ENCODE measurements at regions not wholly inside any gene's neighbourhood (a gene's known extent, or its start where the extent isn't known, plus 50 kb on each side); places are given as distances from the start of the nearest gene placed in this dataset.

DNA sequence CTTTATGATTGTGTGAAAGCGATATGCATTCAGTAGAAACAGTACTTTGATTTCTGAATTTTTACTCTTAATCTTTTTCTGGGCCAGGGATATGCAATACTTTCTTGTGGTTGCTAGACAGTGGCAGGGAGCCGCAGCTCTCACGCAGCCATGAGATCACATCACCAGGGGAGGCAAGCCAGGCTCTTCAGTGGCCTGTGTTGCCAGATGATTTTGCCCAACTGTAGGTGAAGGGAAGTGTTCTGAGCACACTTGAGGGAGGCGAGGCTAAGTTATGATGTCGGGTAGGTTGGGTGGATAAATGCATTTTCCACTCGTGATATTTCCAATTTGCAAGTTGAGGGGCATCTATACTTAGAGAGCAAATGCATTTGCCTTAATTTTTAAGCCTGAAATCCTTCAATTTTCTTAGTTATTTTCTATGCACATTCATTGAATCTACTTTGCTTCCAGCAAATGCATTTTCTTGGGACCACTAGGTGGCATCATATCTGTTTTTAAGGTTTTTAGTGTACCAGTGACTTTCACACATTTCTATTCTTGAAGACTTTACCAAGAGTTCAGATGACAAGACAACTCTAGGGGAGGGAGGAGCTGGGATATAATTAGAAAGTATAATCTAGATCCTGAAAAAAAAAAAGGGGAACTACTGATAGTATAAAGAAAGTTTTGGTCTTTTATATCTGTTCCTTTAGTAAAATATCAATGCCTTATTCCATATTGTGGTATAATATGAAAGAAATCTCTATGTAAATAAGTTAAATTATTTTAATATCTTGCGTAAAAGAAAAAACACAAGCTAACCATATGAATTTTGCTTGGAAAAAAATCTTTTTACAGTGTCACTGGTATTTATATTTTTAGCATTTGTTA lies 643.3 kb downstream of the SOCS6 start:
- WGBS, result 47% methylated on average over 7 of the region's 7 CpGs
- no peak for TF ChIP-seq POLR2A (IDR thresholded peaks at IDR 0.05)
- TF ChIP-seq, protein P1, sequence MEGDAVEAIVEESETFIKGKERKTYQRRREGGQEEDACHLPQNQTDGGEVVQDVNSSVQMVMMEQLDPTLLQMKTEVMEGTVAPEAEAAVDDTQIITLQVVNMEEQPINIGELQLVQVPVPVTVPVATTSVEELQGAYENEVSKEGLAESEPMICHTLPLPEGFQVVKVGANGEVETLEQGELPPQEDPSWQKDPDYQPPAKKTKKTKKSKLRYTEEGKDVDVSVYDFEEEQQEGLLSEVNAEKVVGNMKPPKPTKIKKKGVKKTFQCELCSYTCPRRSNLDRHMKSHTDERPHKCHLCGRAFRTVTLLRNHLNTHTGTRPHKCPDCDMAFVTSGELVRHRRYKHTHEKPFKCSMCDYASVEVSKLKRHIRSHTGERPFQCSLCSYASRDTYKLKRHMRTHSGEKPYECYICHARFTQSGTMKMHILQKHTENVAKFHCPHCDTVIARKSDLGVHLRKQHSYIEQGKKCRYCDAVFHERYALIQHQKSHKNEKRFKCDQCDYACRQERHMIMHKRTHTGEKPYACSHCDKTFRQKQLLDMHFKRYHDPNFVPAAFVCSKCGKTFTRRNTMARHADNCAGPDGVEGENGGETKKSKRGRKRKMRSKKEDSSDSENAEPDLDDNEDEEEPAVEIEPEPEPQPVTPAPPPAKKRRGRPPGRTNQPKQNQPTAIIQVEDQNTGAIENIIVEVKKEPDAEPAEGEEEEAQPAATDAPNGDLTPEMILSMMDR (IDR thresholded peaks at IDR 0.05), result peak in 1 of 2 donors; percentile 25
- no peaks in the 10 kb centered on the region for H3K4me1 ChIP-seq
- H3K4me3 ChIP-seq, result no peak overlapping the region
- H3K9me3 ChIP-seq, result no peaks in the 10 kb centered on the region
- H3K27ac ChIP-seq, result no peak overlapping the region
- H3K36me3 ChIP-seq, result no peaks in the 10 kb centered on the region
- H3K27me3 ChIP-seq, result no peaks in the 10 kb centered on the region
- no peak for DNase-seq (ENCODE audit: low spot score in 2 of 2)

- Histone ChIP-seq H3K27me3 (no peaks in the 10 kb centered on the region), H3K36me3 (no peaks in the 10 kb centered on the region), H3K4me3 (no peak overlapping the region), H3K27ac (no peak overlapping the region), H3K9me3 (no peaks in the 10 kb centered on the region), H3K4me1 (no peaks in the 10 kb centered on the region)
- no peak for TF ChIP-seq EP300 (IDR thresholded peaks at IDR 0.05)
- TF ChIP-seq POLR2A (IDR thresholded peaks at IDR 0.05), result no peak
- TF ChIP-seq POLR2AphosphoS5 (IDR thresholded peaks at IDR 0.05), result no peak
- TF ChIP-seq, protein P1 (IDR thresholded peaks at IDR 0.05), result no peak
- no peak for DNase-seq (ENCODE audit: low spot score in 2 of 2)
- WGBS, result 89% methylated on average over 3 of the region's 4 CpGs
Observed at GRCh38 chr18:70920840-70921374, 632.1 kb downstream of the SOCS6 start.

- Histone ChIP-seq H3K4me1 (no peaks in the 10 kb centered on the region), H3K4me3 (no peak overlapping the region), H3K36me3 (no peaks in the 10 kb centered on the region), H3K27me3 (no peaks in the 10 kb centered on the region), H3K27ac (no peak overlapping the region), H3K9me3 (no peaks in the 10 kb centered on the region)
- 36% methylated on average over 3 of the region's 3 CpGs for WGBS
- DNase-seq (ENCODE audit: low spot score in 2 of 2), result no peak
- TF ChIP-seq POLR2A (IDR thresholded peaks at IDR 0.05) (no peak), EP300 (IDR thresholded peaks at IDR 0.05) (no peak), POLR2AphosphoS5 (IDR thresholded peaks at IDR 0.05) (no peak)
- TF ChIP-seq, protein P1 (IDR thresholded peaks at IDR 0.05), result no peak
Observed at GRCh38 chr18:70907673-70908072, 618.8 kb downstream of the SOCS6 start.

DNA sequence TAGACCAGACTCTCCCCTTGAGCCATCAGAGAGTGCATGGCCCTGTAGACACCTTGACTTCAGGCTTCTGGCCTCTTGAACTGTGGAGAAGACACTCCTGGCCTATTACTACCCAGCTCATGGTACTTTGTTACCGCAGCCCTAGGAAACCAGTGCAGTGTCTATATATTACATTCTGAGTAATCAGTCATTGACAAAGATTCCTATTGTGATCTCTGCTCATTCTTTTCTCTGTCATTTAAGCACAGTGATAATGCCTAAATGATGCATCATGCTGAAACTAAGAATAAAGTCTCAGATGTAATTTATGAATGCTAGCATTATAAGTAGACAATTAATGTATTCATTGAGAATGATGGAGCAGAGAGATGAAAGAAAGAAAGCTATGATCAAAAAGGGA lies 603.5 kb downstream of the SOCS6 start:
- Histone ChIP-seq H3K27me3 (no peaks in the 10 kb centered on the region), H3K4me3 (no peak overlapping the region), H3K36me3 (no peaks in the 10 kb centered on the region), H3K9me3 (no peaks in the 10 kb centered on the region), H3K27ac (no peak overlapping the region), H3K4me1 (no peaks in the 10 kb centered on the region)
- WGBS, result 94% methylated on average over 1 of the region's 1 CpG
- no peak for DNase-seq (ENCODE audit: low spot score in 2 of 2)
- TF ChIP-seq EP300 (IDR thresholded peaks at IDR 0.05) (no peak), POLR2A (IDR thresholded peaks at IDR 0.05) (no peak), POLR2AphosphoS5 (IDR thresholded peaks at IDR 0.05) (no peak)
- TF ChIP-seq, protein P1 (IDR thresholded peaks at IDR 0.05), result no peak

- no peaks in the 10 kb centered on the region for H3K36me3 ChIP-seq
- no peaks in the 10 kb centered on the region for H3K4me1 ChIP-seq
- H3K9me3 ChIP-seq, result peaks cover 2% of the 10 kb centered on the region
- H3K27me3 ChIP-seq, result no peaks in the 10 kb centered on the region
- no peak overlapping the region for H3K27ac ChIP-seq
- H3K4me3 ChIP-seq, result no peak overlapping the region
- WGBS, result 93% methylated on average over 1 of the region's 1 CpG
- TF ChIP-seq, protein P1 (IDR thresholded peaks at IDR 0.05), result no peak
- TF ChIP-seq EP300 (IDR thresholded peaks at IDR 0.05) (no peak), POLR2AphosphoS5 (IDR thresholded peaks at IDR 0.05) (no peak), POLR2A (IDR thresholded peaks at IDR 0.05) (no peak)
- no peak for DNase-seq (ENCODE audit: low spot score in 2 of 2)
Observed at GRCh38 chr18:70870292-70870691, 581.4 kb downstream of the SOCS6 start.

Measured in suprapubic skin (tissue), 4 donors.